HCT116 (cell line): ENCODE measurements at regions not wholly inside any gene's neighbourhood (a gene's known extent, or its start where the extent isn't known, plus 50 kb on each side); places are given as distances from the start of the nearest gene placed in this dataset.

Experiments
- ATAC-seq: fragments of 200-7000 bp; cut with Tn5 transposase; 2 replicates; pipeline ENCODE4 v1.9.1; 2020; ENCODE audit warnings: mild to moderate bottlenecking, moderate library complexity
- BruUV-seq: library from RNA; stranded (reverse); fragments of 400-500 nt; replicated peaks from 2 replicates; lab custom pipeline; 2021; lab: Mats Ljungman, UMichigan
- CTCF ChIA-PET: fragments of 300-600 bp; sonication (Branson Sonifier 250); formaldehyde crosslinking; loops from one replicate; lab custom pipeline; 2021; ENCODE audit warnings: antibody characterized with exemption; lab: Charles Lee
- POLR2A ChIA-PET: fragments of 300-600, 350-600 bp; sonication (Branson Sonifier 250); formaldehyde crosslinking; loops from one replicate; lab custom pipeline; 2021; ENCODE audit warnings: antibody characterized with exemption; lab: Charles Lee
- RAD21 ChIA-PET, 2 experiments: fragments of 300-600 bp; sonication (Branson Sonifier 250); formaldehyde crosslinking; loops; one replicate each; lab custom pipeline; 2023; ENCODE audit warnings: low total read pairs in 2 of 2; ENCODE audit not compliant: uncharacterized antibody in 2 of 2, unreplicated experiment in 2 of 2, low non-redundant PET in 1 of 2; lab: Charles Lee
- DNase-seq: peaks from one replicate; pipeline ENCODE4 v3.0.0-alpha.2; 2010; ENCODE audit warnings: low read depth, low spot score
- H2AFZ ChIP-seq: fragments of 200-600 bp; shearing (Covaris generic), sonication (generic); 2 replicates; pipeline ENCODE4 v1.6.1; 2017; ENCODE audit warnings: low read depth, mixed run types, mixed read lengths, antibody characterized with exemption, low read length; ENCODE audit not compliant: poor library complexity, severe bottlenecking
- H3K27ac ChIP-seq: 2 replicates; pipeline ENCODE4 v1.5.1; 2012; ENCODE audit warnings: low read depth, low read length
- H3K27me3 ChIP-seq: fragments of 200-600 bp; sonication (generic); 2 replicates; pipeline ENCODE4 v1.6.1; 2016; ENCODE audit warnings: mixed run types, low read length, mixed read lengths; ENCODE audit not compliant: insufficient read depth
- H3K36me3 ChIP-seq, 2 experiments: fragments of 200-500 bp in 1 of 2; fragments of 200-600 bp in 1 of 2; sonication (Bioruptor generic) in 1 of 2; sonication (generic) in 1 of 2; 2 replicates each; pipeline versions ENCODE4 v1.5.1 to v1.6.1; 2014 to 2016; ENCODE audit warnings: low read length in 2 of 2, inconsistent platforms in 1 of 2, mixed read lengths in 1 of 2, mixed run types in 1 of 2; ENCODE audit not compliant: insufficient read depth in 2 of 2, control insufficient read depth in 1 of 2
- H3K4me1 ChIP-seq, 2 experiments: fragments of 200-600 bp in 1 of 2; sonication (generic) in 1 of 2; 2 replicates each; pipeline versions ENCODE4 v1.5.1 to v1.6.1; 2012 to 2017; ENCODE audit warnings: low read length in 2 of 2, inconsistent platforms in 1 of 2, mild to moderate bottlenecking in 1 of 2, mixed read lengths in 1 of 2, mixed run types in 1 of 2, moderate library complexity in 1 of 2; ENCODE audit not compliant: insufficient read depth in 2 of 2, control insufficient read depth in 1 of 2
- H3K4me2 ChIP-seq: fragments of 200-600 bp; sonication (generic); 2 replicates; pipeline ENCODE4 v1.6.1; 2017; ENCODE audit warnings: mixed run types, low read length, mixed read lengths
- H3K4me3 ChIP-seq, 2 experiments: fragments of 200-600 bp in 1 of 2; sonication (generic) in 1 of 2; replicated peaks in 1 of 2; 2 replicates each; pipeline ENCODE4 v1.5.1; 2011 to 2016; ENCODE audit warnings: low read length in 2 of 2, control low read depth in 1 of 2, low read depth in 1 of 2, mild to moderate bottlenecking in 1 of 2, mixed read lengths in 1 of 2, mixed run types in 1 of 2
- H3K79me2 ChIP-seq: fragments of 200-600 bp; sonication (generic); 2 replicates; pipeline ENCODE4 v1.6.1; 2017; ENCODE audit warnings: mild to moderate bottlenecking, mixed run types, low read length, moderate library complexity, mixed read lengths; ENCODE audit not compliant: insufficient read depth
- H3K9ac ChIP-seq: fragments of 200-600 bp; sonication (generic); 2 replicates; pipeline ENCODE4 v1.6.1; 2016; ENCODE audit warnings: low read length, mixed read lengths
- H3K9me2 ChIP-seq: fragments of 200-600 bp; sonication (generic), shearing (Covaris generic); 2 replicates; pipeline ENCODE4 v1.6.1; 2017; ENCODE audit warnings: mixed run types, mild to moderate bottlenecking, moderate library complexity; ENCODE audit not compliant: insufficient read depth
- H3K9me3 ChIP-seq, 2 experiments: fragments of 200-500 bp in 1 of 2; fragments of 200-600 bp in 1 of 2; sonication (Bioruptor generic) in 1 of 2; sonication (generic) in 1 of 2; 2 replicates each; pipeline ENCODE4 v1.6.1; 2014 to 2017; ENCODE audit warnings: low read length in 2 of 2, mixed read lengths in 2 of 2, inconsistent platforms in 1 of 2, low read depth in 1 of 2, mild to moderate bottlenecking in 1 of 2, mixed run types in 1 of 2, moderate library complexity in 1 of 2; ENCODE audit not compliant: control insufficient read depth in 1 of 2, insufficient read depth in 1 of 2
- H4K20me1 ChIP-seq: fragments of 200-600 bp; sonication (generic), shearing (Covaris generic); 2 replicates; pipeline ENCODE4 v1.6.1; 2017; ENCODE audit warnings: mixed run types, mild to moderate bottlenecking, moderate library complexity; ENCODE audit not compliant: insufficient read depth
- CBX3 ChIP-seq: IDR thresholded peaks from 2 replicates; pipeline ENCODE4 v1.6.1; 2012; ENCODE audit warnings: low read depth
- CEBPB ChIP-seq: IDR thresholded peaks from 2 replicates; pipeline ENCODE4 v1.6.1; 2012; ENCODE audit warnings: low read depth
- EGR1 ChIP-seq: IDR thresholded peaks from 2 replicates; pipeline ENCODE4 v1.6.1; 2012; ENCODE audit warnings: low read depth
- ELF1 ChIP-seq: IDR thresholded peaks from 2 replicates; pipeline ENCODE4 v1.6.1; 2012; ENCODE audit warnings: low read depth, borderline replicate concordance
- EZH2 ChIP-seq: fragments of 200-600 bp; sonication (generic); IDR thresholded peaks from 2 replicates; pipeline ENCODE4 v1.6.1; 2017; ENCODE audit warnings: antibody characterized with exemption, mixed run types
- JUND ChIP-seq: IDR thresholded peaks from 2 replicates; pipeline ENCODE4 v1.6.1; 2012
- POLR2AphosphoS5 ChIP-seq: IDR thresholded peaks from 2 replicates; pipeline ENCODE4 v1.6.1; 2011; ENCODE audit warnings: mild to moderate bottlenecking, low read depth, low read length, moderate library complexity
- RAD21 ChIP-seq: IDR thresholded peaks from 2 replicates; pipeline ENCODE4 v1.6.1; 2012; ENCODE audit warnings: low read depth, mild to moderate bottlenecking
- SP1 ChIP-seq: IDR thresholded peaks from 2 replicates; pipeline ENCODE4 v1.6.1; 2012; ENCODE audit warnings: low read depth
- SRF ChIP-seq: IDR thresholded peaks from 2 replicates; pipeline ENCODE4 v1.6.1; 2012; ENCODE audit warnings: low read depth
- ZBTB33 ChIP-seq: IDR thresholded peaks from 2 replicates; pipeline ENCODE4 v1.6.1; 2011; ENCODE audit warnings: mild to moderate bottlenecking, low read length, moderate library complexity; ENCODE audit not compliant: insufficient replicate concordance; ENCODE audit errors: extremely low read depth
- ZFX ChIP-seq: fragments of 450-650 bp; IDR thresholded peaks from 2 replicates; pipeline ENCODE4 v1.6.1; 2017
- intact Hi-C: fragments of 100-400 bp; cut with micrococcal nuclease; formaldehyde crosslinking; loops from 2 replicates; pipeline ENCODE4 v1.10.0; 2022
- TF ChIP-seq, protein P1 (sequence below): IDR thresholded peaks from 2 replicates; pipeline ENCODE4 v1.6.1; 2012
- TF ChIP-seq, protein P2 (sequence below): IDR thresholded peaks from 2 replicates; pipeline ENCODE4 v1.6.1; 2012; ENCODE audit warnings: low read depth

DNA sequence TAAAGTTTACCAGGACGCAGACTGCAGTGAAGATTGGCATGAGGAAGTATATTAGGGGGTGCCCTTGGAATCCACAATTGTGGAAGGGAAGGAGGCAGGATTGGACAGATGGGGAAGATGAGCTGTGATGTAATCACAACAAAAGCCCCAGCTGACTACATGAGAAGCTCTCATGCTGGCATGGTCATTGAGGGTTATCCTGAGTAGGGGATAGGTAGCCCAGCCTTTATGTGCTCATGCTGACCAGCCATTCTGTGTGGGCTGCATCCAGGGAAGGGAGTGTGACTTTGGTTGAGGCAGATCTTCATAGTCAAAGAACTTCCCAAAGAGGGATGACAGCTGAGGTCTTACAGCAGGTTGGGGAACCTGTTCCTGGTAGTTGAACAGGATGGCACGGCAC lies 52.0 kb upstream of the RANBP6 start:
- Histone ChIP-seq H3K27ac (no peak overlapping the region), H3K27me3 (no peaks in the 10 kb centered on the region), H3K9me3 (peaks cover 0 to 7% of the 10 kb centered on the region in 2 experiments; a peak in 1 of 4 replicates), H3K36me3 (no peaks in the 10 kb centered on the region), H3K79me2 (no peaks in the 10 kb centered on the region), H3K4me2 (no peak overlapping the region), H3K4me1 (no peaks in the 10 kb centered on the region), H3K9ac (no peak overlapping the region), H2AFZ (no peak overlapping the region), H3K9me2 (no peaks in the 10 kb centered on the region), H3K4me3 (no peak overlapping the region), H4K20me1 (no peaks in the 10 kb centered on the region)
- TF ChIP-seq ZFX (no peak), ELF1 (no peak), CBX3 (no peak), CEBPB (no peak), ZBTB33 (no peak), POLR2AphosphoS5 (no peak), SP1 (no peak), EGR1 (no peak), JUND (no peak), RAD21 (no peak), EZH2 (no peak), SRF (no peak)
- TF ChIP-seq, protein P1, sequence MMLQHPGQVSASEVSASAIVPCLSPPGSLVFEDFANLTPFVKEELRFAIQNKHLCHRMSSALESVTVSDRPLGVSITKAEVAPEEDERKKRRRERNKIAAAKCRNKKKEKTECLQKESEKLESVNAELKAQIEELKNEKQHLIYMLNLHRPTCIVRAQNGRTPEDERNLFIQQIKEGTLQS = no peak
- TF ChIP-seq, protein P2, sequence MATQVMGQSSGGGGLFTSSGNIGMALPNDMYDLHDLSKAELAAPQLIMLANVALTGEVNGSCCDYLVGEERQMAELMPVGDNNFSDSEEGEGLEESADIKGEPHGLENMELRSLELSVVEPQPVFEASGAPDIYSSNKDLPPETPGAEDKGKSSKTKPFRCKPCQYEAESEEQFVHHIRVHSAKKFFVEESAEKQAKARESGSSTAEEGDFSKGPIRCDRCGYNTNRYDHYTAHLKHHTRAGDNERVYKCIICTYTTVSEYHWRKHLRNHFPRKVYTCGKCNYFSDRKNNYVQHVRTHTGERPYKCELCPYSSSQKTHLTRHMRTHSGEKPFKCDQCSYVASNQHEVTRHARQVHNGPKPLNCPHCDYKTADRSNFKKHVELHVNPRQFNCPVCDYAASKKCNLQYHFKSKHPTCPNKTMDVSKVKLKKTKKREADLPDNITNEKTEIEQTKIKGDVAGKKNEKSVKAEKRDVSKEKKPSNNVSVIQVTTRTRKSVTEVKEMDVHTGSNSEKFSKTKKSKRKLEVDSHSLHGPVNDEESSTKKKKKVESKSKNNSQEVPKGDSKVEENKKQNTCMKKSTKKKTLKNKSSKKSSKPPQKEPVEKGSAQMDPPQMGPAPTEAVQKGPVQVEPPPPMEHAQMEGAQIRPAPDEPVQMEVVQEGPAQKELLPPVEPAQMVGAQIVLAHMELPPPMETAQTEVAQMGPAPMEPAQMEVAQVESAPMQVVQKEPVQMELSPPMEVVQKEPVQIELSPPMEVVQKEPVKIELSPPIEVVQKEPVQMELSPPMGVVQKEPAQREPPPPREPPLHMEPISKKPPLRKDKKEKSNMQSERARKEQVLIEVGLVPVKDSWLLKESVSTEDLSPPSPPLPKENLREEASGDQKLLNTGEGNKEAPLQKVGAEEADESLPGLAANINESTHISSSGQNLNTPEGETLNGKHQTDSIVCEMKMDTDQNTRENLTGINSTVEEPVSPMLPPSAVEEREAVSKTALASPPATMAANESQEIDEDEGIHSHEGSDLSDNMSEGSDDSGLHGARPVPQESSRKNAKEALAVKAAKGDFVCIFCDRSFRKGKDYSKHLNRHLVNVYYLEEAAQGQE = no peak
- ChIA-PET CTCF (interaction anchor here (1.1 kb wide), 1 partner anchor 13 kb away, joined by 3 read pairs; no protein-coding TSS in a partner anchor), POLR2A (no interaction called here), RAD21 (no interaction called here)
- DNase-seq (no peak), ATAC-seq (no peak)
- BruUV-seq = no TSS peak
- intact Hi-C loops = no loop called here
